ENCODE measurements at regions not wholly inside any gene's neighbourhood (a gene's known extent, or its start where the extent isn't known, plus 50 kb on each side); places are given as distances from the start of the nearest gene placed in this dataset.

- Mint-ChIP-seq H3K36me3 (ENCODE audit: unreplicated experiment) (peaks cover 4% of the 10 kb centered on the region), H3K27ac (ENCODE audit: unreplicated experiment) (no peak overlapping the region), H3K27me3 (ENCODE audit: unreplicated experiment) (peaks cover 1% of the 10 kb centered on the region), H3K4me3 (ENCODE audit: unreplicated experiment) (no peak overlapping the region), H3K4me1 (ENCODE audit: low read depth, unreplicated experiment) (peaks cover 14% of the 10 kb centered on the region), H3K9me3 (ENCODE audit: unreplicated experiment) (peaks cover 2% of the 10 kb centered on the region)
- TF ChIP-seq, protein P1, sequence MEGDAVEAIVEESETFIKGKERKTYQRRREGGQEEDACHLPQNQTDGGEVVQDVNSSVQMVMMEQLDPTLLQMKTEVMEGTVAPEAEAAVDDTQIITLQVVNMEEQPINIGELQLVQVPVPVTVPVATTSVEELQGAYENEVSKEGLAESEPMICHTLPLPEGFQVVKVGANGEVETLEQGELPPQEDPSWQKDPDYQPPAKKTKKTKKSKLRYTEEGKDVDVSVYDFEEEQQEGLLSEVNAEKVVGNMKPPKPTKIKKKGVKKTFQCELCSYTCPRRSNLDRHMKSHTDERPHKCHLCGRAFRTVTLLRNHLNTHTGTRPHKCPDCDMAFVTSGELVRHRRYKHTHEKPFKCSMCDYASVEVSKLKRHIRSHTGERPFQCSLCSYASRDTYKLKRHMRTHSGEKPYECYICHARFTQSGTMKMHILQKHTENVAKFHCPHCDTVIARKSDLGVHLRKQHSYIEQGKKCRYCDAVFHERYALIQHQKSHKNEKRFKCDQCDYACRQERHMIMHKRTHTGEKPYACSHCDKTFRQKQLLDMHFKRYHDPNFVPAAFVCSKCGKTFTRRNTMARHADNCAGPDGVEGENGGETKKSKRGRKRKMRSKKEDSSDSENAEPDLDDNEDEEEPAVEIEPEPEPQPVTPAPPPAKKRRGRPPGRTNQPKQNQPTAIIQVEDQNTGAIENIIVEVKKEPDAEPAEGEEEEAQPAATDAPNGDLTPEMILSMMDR (IDR thresholded peaks at IDR 0.05; ENCODE audit: partially characterized antibody, unreplicated experiment), result no peak
- no peak for DNase-seq
These were observed 146.3 kb downstream of the TMX3 start for GRCh38 chr18:68568364-68569155.

- peaks cover 19% of the 10 kb centered on the region for H3K4me1 Mint-ChIP-seq (ENCODE audit: low read depth, unreplicated experiment)
- peaks cover 2% of the 10 kb centered on the region for H3K36me3 Mint-ChIP-seq (ENCODE audit: unreplicated experiment)
- H3K27ac Mint-ChIP-seq (ENCODE audit: unreplicated experiment), result no peak overlapping the region
- TF ChIP-seq, protein P1 (IDR thresholded peaks at IDR 0.05; ENCODE audit: partially characterized antibody, unreplicated experiment), result no peak
- H3K4me3 Mint-ChIP-seq (ENCODE audit: unreplicated experiment), result no peak overlapping the region
- no peaks in the 10 kb centered on the region for H3K27me3 Mint-ChIP-seq (ENCODE audit: unreplicated experiment)
- DNase-seq, result no peak
- H3K9me3 Mint-ChIP-seq (ENCODE audit: unreplicated experiment), result peaks cover 2% of the 10 kb centered on the region
These were observed 147.9 kb downstream of the TMX3 start for GRCh38 chr18:68566991-68567390.

- no peaks in the 10 kb centered on the region for H3K36me3 Mint-ChIP-seq (ENCODE audit: unreplicated experiment)
- H3K4me3 Mint-ChIP-seq (ENCODE audit: unreplicated experiment), result no peak overlapping the region
- DNase-seq, result no peak
- peaks cover under 1% of the 10 kb centered on the region for H3K9me3 Mint-ChIP-seq (ENCODE audit: unreplicated experiment)
- no peaks in the 10 kb centered on the region for H3K27me3 Mint-ChIP-seq (ENCODE audit: unreplicated experiment)
- H3K27ac Mint-ChIP-seq (ENCODE audit: unreplicated experiment), result no peak overlapping the region
- peaks cover 18% of the 10 kb centered on the region for H3K4me1 Mint-ChIP-seq (ENCODE audit: low read depth, unreplicated experiment)
- TF ChIP-seq, protein P1 (IDR thresholded peaks at IDR 0.05; ENCODE audit: partially characterized antibody, unreplicated experiment), result no peak
These were observed 149.9 kb downstream of the TMX3 start for GRCh38 chr18:68564961-68565360.

DNA sequence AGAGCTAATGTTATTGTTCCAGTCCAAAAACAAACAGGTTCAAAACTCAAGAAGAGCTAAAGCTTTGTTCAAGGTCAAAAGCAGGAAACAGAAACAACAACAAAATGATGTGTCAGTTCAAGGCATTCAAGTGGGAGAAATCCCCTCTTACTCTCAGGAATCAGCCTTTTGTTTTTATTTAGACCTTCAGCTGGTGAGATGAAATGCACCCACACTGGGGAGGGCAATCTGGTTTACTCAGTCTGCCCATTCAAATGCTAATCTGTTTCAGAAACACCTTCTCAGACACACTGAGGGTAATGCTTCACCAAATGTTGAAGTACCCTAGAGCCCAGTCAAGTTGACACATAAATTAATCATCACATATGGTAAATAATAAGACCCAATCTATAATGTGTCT lies 150.6 kb downstream of the TMX3 start:
- Mint-ChIP-seq H3K36me3 (ENCODE audit: unreplicated experiment) (no peaks in the 10 kb centered on the region), H3K27ac (ENCODE audit: unreplicated experiment) (no peak overlapping the region), H3K4me3 (ENCODE audit: unreplicated experiment) (no peak overlapping the region), H3K4me1 (ENCODE audit: low read depth, unreplicated experiment) (peaks cover 16% of the 10 kb centered on the region), H3K27me3 (ENCODE audit: unreplicated experiment) (no peaks in the 10 kb centered on the region), H3K9me3 (ENCODE audit: unreplicated experiment) (no peaks in the 10 kb centered on the region)
- no peak for DNase-seq
- TF ChIP-seq, protein P1 (IDR thresholded peaks at IDR 0.05; ENCODE audit: partially characterized antibody, unreplicated experiment), result no peak

- TF ChIP-seq, protein P1 (IDR thresholded peaks at IDR 0.05; ENCODE audit: partially characterized antibody, unreplicated experiment), result no peak
- H3K27ac Mint-ChIP-seq (ENCODE audit: unreplicated experiment), result no peak overlapping the region
- no peak overlapping the region for H3K4me3 Mint-ChIP-seq (ENCODE audit: unreplicated experiment)
- no peaks in the 10 kb centered on the region for H3K9me3 Mint-ChIP-seq (ENCODE audit: unreplicated experiment)
- H3K4me1 Mint-ChIP-seq (ENCODE audit: low read depth, unreplicated experiment), result peaks cover 19% of the 10 kb centered on the region
- no peaks in the 10 kb centered on the region for H3K36me3 Mint-ChIP-seq (ENCODE audit: unreplicated experiment)
- DNase-seq, result no peak
- H3K27me3 Mint-ChIP-seq (ENCODE audit: unreplicated experiment), result no peaks in the 10 kb centered on the region
These were observed 154.8 kb downstream of the TMX3 start for GRCh38 chr18:68560128-68560527.

Data from glutamatergic neuron (in vitro differentiated cells).